GM23338 (cell line): ENCODE measurements at regions not wholly inside any gene's neighbourhood (a gene's known extent, or its start where the extent isn't known, plus 50 kb on each side); places are given as distances from the start of the nearest gene placed in this dataset.

Source experiments
- ATAC-seq: fragments of 200-7000 bp; cut with Tn5 transposase; 3 replicates; pipeline ENCODE4 v1.9.1; 2020
- DNase-seq: peaks from one replicate; pipeline ENCODE4 v3.0.0-alpha.2; 2015; ENCODE audit warnings: low spot score
- H2AFZ ChIP-seq: fragments of 200-600 bp; sonication (generic); 2 replicates; pipeline ENCODE4 v1.8.0; 2016; ENCODE audit warnings: antibody characterized with exemption, mild to moderate bottlenecking, moderate library complexity
- H3F3A ChIP-seq: fragments of 200-600 bp; sonication (generic); replicated peaks from 2 replicates; pipeline ENCODE4 v1.8.0; 2017; ENCODE audit warnings: antibody characterized with exemption, mixed run types, low read depth
- H3K27ac ChIP-seq: fragments of 200-600 bp; sonication (generic); 2 replicates; pipeline ENCODE4 v1.6.1; 2016; ENCODE audit warnings: low read depth
- H3K27me3 ChIP-seq: fragments of 200-600 bp; sonication (generic); 2 replicates; pipeline ENCODE4 v1.8.0; 2016; ENCODE audit warnings: mild to moderate bottlenecking, mixed run types, moderate library complexity; ENCODE audit not compliant: insufficient read depth
- H3K36me3 ChIP-seq: fragments of 200-600 bp; sonication (generic); 2 replicates; pipeline ENCODE4 v1.8.0; 2016; ENCODE audit warnings: mild to moderate bottlenecking; ENCODE audit not compliant: insufficient read depth
- H3K4me1 ChIP-seq: fragments of 200-600 bp; sonication (generic); 2 replicates; pipeline ENCODE4 v1.8.0; 2016; ENCODE audit warnings: mild to moderate bottlenecking, moderate library complexity; ENCODE audit not compliant: insufficient read depth
- H3K4me2 ChIP-seq: fragments of 200-600 bp; sonication (generic); 2 replicates; pipeline ENCODE4 v1.7.1; 2017; ENCODE audit warnings: mixed run types
- H3K4me3 ChIP-seq: fragments of 200-600 bp; sonication (generic); 2 replicates; pipeline ENCODE4 v1.6.1; 2016; ENCODE audit warnings: mixed run types
- H3K79me2 ChIP-seq: fragments of 200-600 bp; sonication (generic); replicated peaks from 2 replicates; pipeline ENCODE4 v1.8.0; 2017; ENCODE audit warnings: mild to moderate bottlenecking; ENCODE audit not compliant: insufficient read depth
- H3K9me2 ChIP-seq: fragments of 200-600 bp; sonication (generic); 2 replicates; pipeline ENCODE4 v1.8.0; 2017; ENCODE audit not compliant: insufficient read depth
- H4K20me1 ChIP-seq: fragments of 200-600 bp; sonication (generic); replicated peaks from 2 replicates; pipeline ENCODE4 v1.8.0; 2017; ENCODE audit warnings: mild to moderate bottlenecking; ENCODE audit not compliant: insufficient read depth
- H3K27ac Mint-ChIP-seq: 2 replicates; pipeline ENCODE4 v1.8.0; 2020; ENCODE audit warnings: inconsistent platforms, mild to moderate bottlenecking, moderate library complexity, mixed read lengths
- H3K27me3 Mint-ChIP-seq: 3 replicates; pipeline ENCODE4 v1.8.0; 2022; ENCODE audit warnings: low read depth, mild to moderate bottlenecking, moderate library complexity, mixed read lengths, inconsistent platforms; ENCODE audit not compliant: insufficient read depth, poor library complexity
- H3K36me3 Mint-ChIP-seq: 3 replicates; pipeline ENCODE4 v1.8.0; 2021; ENCODE audit warnings: low read depth, mild to moderate bottlenecking, inconsistent platforms, moderate library complexity, mixed read lengths
- H3K4me1 Mint-ChIP-seq: 3 replicates; pipeline ENCODE4 v1.8.0; 2020; ENCODE audit warnings: mild to moderate bottlenecking, inconsistent platforms, mixed read lengths
- H3K4me3 Mint-ChIP-seq: 3 replicates; pipeline ENCODE4 v1.8.0; 2021; ENCODE audit warnings: moderate library complexity, mild to moderate bottlenecking, inconsistent platforms, mixed read lengths
- H3K9me3 Mint-ChIP-seq: 3 replicates; pipeline ENCODE4 v1.8.0; 2020; ENCODE audit warnings: moderate library complexity, mild to moderate bottlenecking, inconsistent platforms, mixed read lengths
- CREB1 ChIP-seq: fragments of 250-450 bp; sonication (Bioruptor Pico); IDR thresholded peaks from 2 replicates; pipeline ENCODE4 v1.5.0; 2020; ENCODE audit warnings: low read depth, mild to moderate bottlenecking, moderate library complexity
- EZH2 ChIP-seq: fragments of 200-600 bp; sonication (generic); IDR thresholded peaks from one replicate; pipeline ENCODE4 v1.8.0; 2017; ENCODE audit warnings: antibody characterized with exemption, mild to moderate bottlenecking, low read depth; ENCODE audit not compliant: unreplicated experiment
- EZH2phosphoT487 ChIP-seq: fragments of 200-600 bp; sonication (generic); IDR thresholded peaks from one replicate; pipeline ENCODE4 v1.8.1; 2018; ENCODE audit warnings: antibody characterized with exemption; ENCODE audit not compliant: unreplicated experiment
- JUNB ChIP-seq: IDR thresholded peaks from one replicate; pipeline ENCODE4 v1.6.1; 2016; ENCODE audit warnings: antibody characterized with exemption; ENCODE audit not compliant: unreplicated experiment
- NANOG ChIP-seq: IDR thresholded peaks from 2 replicates; pipeline ENCODE4 v1.6.1; 2016; ENCODE audit warnings: antibody characterized with exemption, borderline replicate concordance
- POLR2AphosphoS5 ChIP-seq: IDR thresholded peaks from 2 replicates; pipeline ENCODE4 v1.6.1; 2016; ENCODE audit warnings: antibody characterized with exemption, low read depth
- STAT1 ChIP-seq: IDR thresholded peaks from one replicate; pipeline ENCODE4 v1.6.1; 2016; ENCODE audit warnings: antibody characterized with exemption; ENCODE audit not compliant: unreplicated experiment
- ZNF114 ChIP-seq: fragments of 250-450 bp; sonication (Bioruptor Pico); IDR thresholded peaks from 2 replicates; pipeline ENCODE4 v1.5.0; 2020; ENCODE audit warnings: mild to moderate bottlenecking, moderate library complexity
- ZNF331 ChIP-seq: fragments of 250-450 bp; sonication (Bioruptor Pico); IDR thresholded peaks from 2 replicates; pipeline ENCODE4 v1.5.0; 2020; ENCODE audit warnings: low read depth, mild to moderate bottlenecking, moderate library complexity
- TF ChIP-seq, protein P1 (sequence below): fragments of 250-450 bp; sonication (Bioruptor Pico); IDR thresholded peaks from 2 replicates; pipeline ENCODE4 v1.5.0; 2020; ENCODE audit warnings: mild to moderate bottlenecking, moderate library complexity
- TF ChIP-seq, protein P2 (sequence below): IDR thresholded peaks from one replicate; pipeline ENCODE4 v1.6.1; 2018; ENCODE audit warnings: antibody characterized with exemption; ENCODE audit not compliant: unreplicated experiment
- TF ChIP-seq, protein P3 (sequence below): IDR thresholded peaks from 2 replicates; pipeline ENCODE4 v1.6.1; 2016; ENCODE audit warnings: antibody characterized with exemption
- TF ChIP-seq, protein P4 (sequence below), 2 experiments: fragments of 200-600 bp in 1 of 2; sonication (generic) in 1 of 2; conservative IDR thresholded peaks; 2 replicates each; pipeline versions ENCODE4 v1.5.1 to v1.6.1; 2016 to 2017; ENCODE audit warnings: antibody characterized with exemption in 2 of 2, low read depth in 2 of 2, mild to moderate bottlenecking in 2 of 2, moderate library complexity in 1 of 2

DNA sequence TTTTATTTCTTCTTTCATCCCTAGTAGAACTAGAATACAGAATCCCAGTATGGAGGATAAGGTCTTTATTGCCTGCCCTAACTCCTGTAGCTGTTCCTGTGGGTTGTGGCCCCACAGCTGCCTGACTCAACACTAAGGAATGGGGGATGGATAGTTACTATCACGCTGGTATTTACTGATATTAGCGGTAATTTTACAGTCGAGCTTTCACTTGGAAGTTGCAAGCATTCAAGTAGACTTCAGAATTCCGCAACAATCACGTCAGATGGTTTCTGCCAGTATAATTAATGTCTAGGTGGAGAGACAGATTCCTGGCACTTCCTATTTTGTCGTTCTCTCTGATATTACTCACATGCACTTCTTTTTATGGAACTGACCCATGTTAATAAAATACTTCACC is 489.8 kb downstream of the PABPC4L start:
- Histone ChIP-seq H3K9me2 (no peaks in the 10 kb centered on the region), H3K27me3 (no peaks in the 10 kb centered on the region), H3K4me2 (no peak overlapping the region), H3K4me3 (no peak overlapping the region), H3K4me1 (no peaks in the 10 kb centered on the region), H3K36me3 (no peaks in the 10 kb centered on the region), H3K27ac (no peak overlapping the region), H2AFZ (0 out of 2 replicates have a peak overlapping the region, but pooled peaks have one; percentile 43), H4K20me1 (no peaks in the 10 kb centered on the region), H3F3A (no peaks in the 10 kb centered on the region), H3K79me2 (no peaks in the 10 kb centered on the region)
- peak overlapping the region; percentile 48; the same call in 1 of the 2 replicates for H3K27ac Mint-ChIP-seq
- no peaks in the 10 kb centered on the region for H3K27me3 Mint-ChIP-seq
- ATAC-seq (no peak), DNase-seq (peak; percentile 1)
- no peak overlapping the region for H3K4me3 Mint-ChIP-seq
- no peaks in the 10 kb centered on the region for H3K4me1 Mint-ChIP-seq
- H3K9me3 Mint-ChIP-seq = peaks cover 8% of the 10 kb centered on the region; the same call in 1 of the 3 replicates
- no peaks in the 10 kb centered on the region for H3K36me3 Mint-ChIP-seq
- TF ChIP-seq, protein P1, sequence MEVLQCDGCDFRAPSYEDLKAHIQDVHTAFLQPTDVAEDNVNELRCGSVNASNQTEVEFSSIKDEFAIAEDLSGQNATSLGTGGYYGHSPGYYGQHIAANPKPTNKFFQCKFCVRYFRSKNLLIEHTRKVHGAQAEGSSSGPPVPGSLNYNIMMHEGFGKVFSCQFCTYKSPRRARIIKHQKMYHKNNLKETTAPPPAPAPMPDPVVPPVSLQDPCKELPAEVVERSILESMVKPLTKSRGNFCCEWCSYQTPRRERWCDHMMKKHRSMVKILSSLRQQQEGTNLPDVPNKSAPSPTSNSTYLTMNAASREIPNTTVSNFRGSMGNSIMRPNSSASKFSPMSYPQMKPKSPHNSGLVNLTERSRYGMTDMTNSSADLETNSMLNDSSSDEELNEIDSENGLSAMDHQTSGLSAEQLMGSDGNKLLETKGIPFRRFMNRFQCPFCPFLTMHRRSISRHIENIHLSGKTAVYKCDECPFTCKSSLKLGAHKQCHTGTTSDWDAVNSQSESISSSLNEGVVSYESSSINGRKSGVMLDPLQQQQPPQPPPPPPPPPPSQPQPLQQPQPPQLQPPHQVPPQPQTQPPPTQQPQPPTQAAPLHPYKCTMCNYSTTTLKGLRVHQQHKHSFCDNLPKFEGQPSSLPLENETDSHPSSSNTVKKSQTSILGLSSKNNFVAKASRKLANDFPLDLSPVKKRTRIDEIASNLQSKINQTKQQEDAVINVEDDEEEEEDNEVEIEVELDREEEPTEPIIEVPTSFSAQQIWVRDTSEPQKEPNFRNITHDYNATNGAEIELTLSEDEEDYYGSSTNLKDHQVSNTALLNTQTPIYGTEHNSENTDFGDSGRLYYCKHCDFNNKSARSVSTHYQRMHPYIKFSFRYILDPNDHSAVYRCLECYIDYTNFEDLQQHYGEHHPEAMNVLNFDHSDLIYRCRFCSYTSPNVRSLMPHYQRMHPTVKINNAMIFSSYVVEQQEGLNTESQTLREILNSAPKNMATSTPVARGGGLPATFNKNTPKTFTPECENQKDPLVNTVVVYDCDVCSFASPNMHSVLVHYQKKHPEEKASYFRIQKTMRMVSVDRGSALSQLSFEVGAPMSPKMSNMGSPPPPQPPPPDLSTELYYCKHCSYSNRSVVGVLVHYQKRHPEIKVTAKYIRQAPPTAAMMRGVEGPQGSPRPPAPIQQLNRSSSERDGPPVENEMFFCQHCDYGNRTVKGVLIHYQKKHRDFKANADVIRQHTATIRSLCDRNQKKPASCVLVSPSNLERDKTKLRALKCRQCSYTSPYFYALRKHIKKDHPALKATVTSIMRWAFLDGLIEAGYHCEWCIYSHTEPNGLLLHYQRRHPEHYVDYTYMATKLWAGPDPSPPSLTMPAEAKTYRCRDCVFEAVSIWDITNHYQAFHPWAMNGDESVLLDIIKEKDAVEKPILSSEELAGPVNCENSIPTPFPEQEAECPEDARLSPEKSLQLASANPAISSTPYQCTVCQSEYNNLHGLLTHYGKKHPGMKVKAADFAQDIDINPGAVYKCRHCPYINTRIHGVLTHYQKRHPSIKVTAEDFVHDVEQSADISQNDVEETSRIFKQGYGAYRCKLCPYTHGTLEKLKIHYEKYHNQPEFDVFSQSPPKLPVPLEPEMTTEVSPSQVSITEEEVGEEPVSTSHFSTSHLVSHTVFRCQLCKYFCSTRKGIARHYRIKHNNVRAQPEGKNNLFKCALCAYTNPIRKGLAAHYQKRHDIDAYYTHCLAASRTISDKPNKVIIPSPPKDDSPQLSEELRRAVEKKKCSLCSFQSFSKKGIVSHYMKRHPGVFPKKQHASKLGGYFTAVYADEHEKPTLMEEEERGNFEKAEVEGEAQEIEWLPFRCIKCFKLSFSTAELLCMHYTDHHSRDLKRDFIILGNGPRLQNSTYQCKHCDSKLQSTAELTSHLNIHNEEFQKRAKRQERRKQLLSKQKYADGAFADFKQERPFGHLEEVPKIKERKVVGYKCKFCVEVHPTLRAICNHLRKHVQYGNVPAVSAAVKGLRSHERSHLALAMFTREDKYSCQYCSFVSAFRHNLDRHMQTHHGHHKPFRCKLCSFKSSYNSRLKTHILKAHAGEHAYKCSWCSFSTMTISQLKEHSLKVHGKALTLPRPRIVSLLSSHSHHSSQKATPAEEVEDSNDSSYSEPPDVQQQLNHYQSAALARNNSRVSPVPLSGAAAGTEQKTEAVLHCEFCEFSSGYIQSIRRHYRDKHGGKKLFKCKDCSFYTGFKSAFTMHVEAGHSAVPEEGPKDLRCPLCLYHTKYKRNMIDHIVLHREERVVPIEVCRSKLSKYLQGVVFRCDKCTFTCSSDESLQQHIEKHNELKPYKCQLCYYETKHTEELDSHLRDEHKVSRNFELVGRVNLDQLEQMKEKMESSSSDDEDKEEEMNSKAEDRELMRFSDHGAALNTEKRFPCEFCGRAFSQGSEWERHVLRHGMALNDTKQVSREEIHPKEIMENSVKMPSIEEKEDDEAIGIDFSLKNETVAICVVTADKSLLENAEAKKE = no peak
- no peak for TF ChIP-seq EZH2
- TF ChIP-seq, protein P2, sequence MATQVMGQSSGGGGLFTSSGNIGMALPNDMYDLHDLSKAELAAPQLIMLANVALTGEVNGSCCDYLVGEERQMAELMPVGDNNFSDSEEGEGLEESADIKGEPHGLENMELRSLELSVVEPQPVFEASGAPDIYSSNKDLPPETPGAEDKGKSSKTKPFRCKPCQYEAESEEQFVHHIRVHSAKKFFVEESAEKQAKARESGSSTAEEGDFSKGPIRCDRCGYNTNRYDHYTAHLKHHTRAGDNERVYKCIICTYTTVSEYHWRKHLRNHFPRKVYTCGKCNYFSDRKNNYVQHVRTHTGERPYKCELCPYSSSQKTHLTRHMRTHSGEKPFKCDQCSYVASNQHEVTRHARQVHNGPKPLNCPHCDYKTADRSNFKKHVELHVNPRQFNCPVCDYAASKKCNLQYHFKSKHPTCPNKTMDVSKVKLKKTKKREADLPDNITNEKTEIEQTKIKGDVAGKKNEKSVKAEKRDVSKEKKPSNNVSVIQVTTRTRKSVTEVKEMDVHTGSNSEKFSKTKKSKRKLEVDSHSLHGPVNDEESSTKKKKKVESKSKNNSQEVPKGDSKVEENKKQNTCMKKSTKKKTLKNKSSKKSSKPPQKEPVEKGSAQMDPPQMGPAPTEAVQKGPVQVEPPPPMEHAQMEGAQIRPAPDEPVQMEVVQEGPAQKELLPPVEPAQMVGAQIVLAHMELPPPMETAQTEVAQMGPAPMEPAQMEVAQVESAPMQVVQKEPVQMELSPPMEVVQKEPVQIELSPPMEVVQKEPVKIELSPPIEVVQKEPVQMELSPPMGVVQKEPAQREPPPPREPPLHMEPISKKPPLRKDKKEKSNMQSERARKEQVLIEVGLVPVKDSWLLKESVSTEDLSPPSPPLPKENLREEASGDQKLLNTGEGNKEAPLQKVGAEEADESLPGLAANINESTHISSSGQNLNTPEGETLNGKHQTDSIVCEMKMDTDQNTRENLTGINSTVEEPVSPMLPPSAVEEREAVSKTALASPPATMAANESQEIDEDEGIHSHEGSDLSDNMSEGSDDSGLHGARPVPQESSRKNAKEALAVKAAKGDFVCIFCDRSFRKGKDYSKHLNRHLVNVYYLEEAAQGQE = no peak
- no peak for TF ChIP-seq POLR2AphosphoS5
- no peak for TF ChIP-seq ZNF114 (CRISPR knock-in tag)
- no peak for TF ChIP-seq STAT1
- TF ChIP-seq CREB1 (CRISPR knock-in tag) = no peak
- TF ChIP-seq NANOG = no peak
- TF ChIP-seq JUNB = no peak
- no peak for TF ChIP-seq EZH2phosphoT487
- TF ChIP-seq, protein P3, sequence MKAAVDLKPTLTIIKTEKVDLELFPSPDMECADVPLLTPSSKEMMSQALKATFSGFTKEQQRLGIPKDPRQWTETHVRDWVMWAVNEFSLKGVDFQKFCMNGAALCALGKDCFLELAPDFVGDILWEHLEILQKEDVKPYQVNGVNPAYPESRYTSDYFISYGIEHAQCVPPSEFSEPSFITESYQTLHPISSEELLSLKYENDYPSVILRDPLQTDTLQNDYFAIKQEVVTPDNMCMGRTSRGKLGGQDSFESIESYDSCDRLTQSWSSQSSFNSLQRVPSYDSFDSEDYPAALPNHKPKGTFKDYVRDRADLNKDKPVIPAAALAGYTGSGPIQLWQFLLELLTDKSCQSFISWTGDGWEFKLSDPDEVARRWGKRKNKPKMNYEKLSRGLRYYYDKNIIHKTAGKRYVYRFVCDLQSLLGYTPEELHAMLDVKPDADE = no peak
- TF ChIP-seq ZNF331 (CRISPR knock-in tag) = no peak
- TF ChIP-seq, protein P4, sequence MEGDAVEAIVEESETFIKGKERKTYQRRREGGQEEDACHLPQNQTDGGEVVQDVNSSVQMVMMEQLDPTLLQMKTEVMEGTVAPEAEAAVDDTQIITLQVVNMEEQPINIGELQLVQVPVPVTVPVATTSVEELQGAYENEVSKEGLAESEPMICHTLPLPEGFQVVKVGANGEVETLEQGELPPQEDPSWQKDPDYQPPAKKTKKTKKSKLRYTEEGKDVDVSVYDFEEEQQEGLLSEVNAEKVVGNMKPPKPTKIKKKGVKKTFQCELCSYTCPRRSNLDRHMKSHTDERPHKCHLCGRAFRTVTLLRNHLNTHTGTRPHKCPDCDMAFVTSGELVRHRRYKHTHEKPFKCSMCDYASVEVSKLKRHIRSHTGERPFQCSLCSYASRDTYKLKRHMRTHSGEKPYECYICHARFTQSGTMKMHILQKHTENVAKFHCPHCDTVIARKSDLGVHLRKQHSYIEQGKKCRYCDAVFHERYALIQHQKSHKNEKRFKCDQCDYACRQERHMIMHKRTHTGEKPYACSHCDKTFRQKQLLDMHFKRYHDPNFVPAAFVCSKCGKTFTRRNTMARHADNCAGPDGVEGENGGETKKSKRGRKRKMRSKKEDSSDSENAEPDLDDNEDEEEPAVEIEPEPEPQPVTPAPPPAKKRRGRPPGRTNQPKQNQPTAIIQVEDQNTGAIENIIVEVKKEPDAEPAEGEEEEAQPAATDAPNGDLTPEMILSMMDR (conservative IDR thresholded peaks at IDR 0.05; ENCODE audit: low read depth in 2 of 2) = no peak
